Smooth muscle cell (in vitro differentiated cells): ENCODE measurements at regions not wholly inside any gene's neighbourhood (a gene's known extent, or its start where the extent isn't known, plus 50 kb on each side); places are given as distances from the start of the nearest gene placed in this dataset.

Experiments used
- DNase-seq: peaks from one replicate; lab custom pipeline; 2025; ENCODE audit not compliant: unreplicated experiment; lab: John Stamatoyannopoulos, UW
- H2AFZ ChIP-seq: fragments of 200-600 bp; sonication (generic); 2 replicates; pipeline ENCODE4 v1.6.0; 2016; ENCODE audit warnings: antibody characterized with exemption, low read depth, mild to moderate bottlenecking
- H3F3A ChIP-seq: fragments of 200-600 bp; sonication (generic); 2 replicates; pipeline ENCODE4 v1.6.0; 2017; ENCODE audit warnings: antibody characterized with exemption, low read depth
- H3K27ac ChIP-seq: fragments of 200-600 bp; sonication (generic); 2 replicates; pipeline ENCODE4 v1.5.1; 2016; ENCODE audit warnings: low read depth, mild to moderate bottlenecking
- H3K27me3 ChIP-seq: fragments of 200-600 bp; sonication (generic); 2 replicates; pipeline ENCODE4 v1.6.1; 2016; ENCODE audit warnings: low read depth, mild to moderate bottlenecking
- H3K36me3 ChIP-seq: fragments of 200-600 bp; sonication (generic); 2 replicates; pipeline ENCODE4 v1.5.1; 2016; ENCODE audit warnings: low read depth
- H3K4me1 ChIP-seq: fragments of 200-600 bp; sonication (generic); 2 replicates; pipeline ENCODE4 v1.5.1; 2016; ENCODE audit warnings: low read depth
- H3K4me2 ChIP-seq: fragments of 200-600 bp; sonication (generic); 2 replicates; pipeline ENCODE4 v1.6.0; 2016; ENCODE audit warnings: mild to moderate bottlenecking
- H3K4me3 ChIP-seq: fragments of 200-600 bp; sonication (generic); 2 replicates; pipeline ENCODE4 v1.5.1; 2016; ENCODE audit warnings: mild to moderate bottlenecking
- H3K79me2 ChIP-seq: fragments of 200-600 bp; sonication (generic); 2 replicates; pipeline ENCODE4 v1.6.0; 2016; ENCODE audit warnings: low read depth, mild to moderate bottlenecking
- H3K9ac ChIP-seq: fragments of 200-600 bp; sonication (generic); 2 replicates; pipeline ENCODE4 v1.6.0; 2016; ENCODE audit warnings: low read depth
- H3K9me3 ChIP-seq: fragments of 200-600 bp; sonication (generic); replicated peaks from 2 replicates; pipeline ENCODE4 v1.5.1; 2016; ENCODE audit warnings: low read depth
- H4K20me1 ChIP-seq: fragments of 200-600 bp; sonication (generic); 2 replicates; pipeline ENCODE4 v1.6.0; 2016; ENCODE audit warnings: low read depth
- WGBS: methylation state at CpG from one replicate; pipeline ENCODE4 v1.1.7; 2016; ENCODE audit warnings: low lambda C conversion rate; 5-methylcytosine and 5-hydroxymethylcytosine counted together
- TF ChIP-seq, protein P1 (sequence below): fragments of 200-600 bp; sonication (generic); IDR thresholded peaks from 2 replicates; pipeline ENCODE4 v1.5.1; 2017; ENCODE audit warnings: borderline replicate concordance, mild to moderate bottlenecking, antibody characterized with exemption; ENCODE audit not compliant: insufficient read depth, poor library complexity, severe bottlenecking

- Histone ChIP-seq H3K4me1 (no peaks in the 10 kb centered on the region), H3K79me2 (no peaks in the 10 kb centered on the region), H3K9me3 (no peaks in the 10 kb centered on the region), H2AFZ (no peak overlapping the region), H3K4me3 (no peak overlapping the region), H3K4me2 (no peak overlapping the region), H3K27me3 (no peaks in the 10 kb centered on the region), H3K9ac (no peak overlapping the region), H3F3A (peaks cover 7% of the 10 kb centered on the region), H3K36me3 (no peaks in the 10 kb centered on the region), H3K27ac (no peak overlapping the region), H4K20me1 (no peaks in the 10 kb centered on the region)
- 100% methylated on average over 1 of the region's 1 CpG for WGBS
- DNase-seq: no peak
- TF ChIP-seq, protein P1, sequence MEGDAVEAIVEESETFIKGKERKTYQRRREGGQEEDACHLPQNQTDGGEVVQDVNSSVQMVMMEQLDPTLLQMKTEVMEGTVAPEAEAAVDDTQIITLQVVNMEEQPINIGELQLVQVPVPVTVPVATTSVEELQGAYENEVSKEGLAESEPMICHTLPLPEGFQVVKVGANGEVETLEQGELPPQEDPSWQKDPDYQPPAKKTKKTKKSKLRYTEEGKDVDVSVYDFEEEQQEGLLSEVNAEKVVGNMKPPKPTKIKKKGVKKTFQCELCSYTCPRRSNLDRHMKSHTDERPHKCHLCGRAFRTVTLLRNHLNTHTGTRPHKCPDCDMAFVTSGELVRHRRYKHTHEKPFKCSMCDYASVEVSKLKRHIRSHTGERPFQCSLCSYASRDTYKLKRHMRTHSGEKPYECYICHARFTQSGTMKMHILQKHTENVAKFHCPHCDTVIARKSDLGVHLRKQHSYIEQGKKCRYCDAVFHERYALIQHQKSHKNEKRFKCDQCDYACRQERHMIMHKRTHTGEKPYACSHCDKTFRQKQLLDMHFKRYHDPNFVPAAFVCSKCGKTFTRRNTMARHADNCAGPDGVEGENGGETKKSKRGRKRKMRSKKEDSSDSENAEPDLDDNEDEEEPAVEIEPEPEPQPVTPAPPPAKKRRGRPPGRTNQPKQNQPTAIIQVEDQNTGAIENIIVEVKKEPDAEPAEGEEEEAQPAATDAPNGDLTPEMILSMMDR: no peak
Measured at GRCh38 chr21:26781331-26781730, 63.9 kb downstream of the ADAMTS1 start.

GRCh38 chr21:26777166-26777565 lies 68.0 kb downstream of the ADAMTS1 start:
- Histone ChIP-seq H4K20me1 (no peaks in the 10 kb centered on the region), H2AFZ (no peak overlapping the region), H3K27me3 (no peaks in the 10 kb centered on the region), H3K4me3 (no peak overlapping the region), H3K36me3 (no peaks in the 10 kb centered on the region), H3K79me2 (no peaks in the 10 kb centered on the region), H3K9me3 (no peaks in the 10 kb centered on the region), H3K4me2 (no peak overlapping the region), H3F3A (peaks cover 12% of the 10 kb centered on the region), H3K27ac (no peak overlapping the region), H3K4me1 (no peaks in the 10 kb centered on the region), H3K9ac (no peak overlapping the region)
- WGBS: 67% methylated on average over 5 of the region's 5 CpGs
- DNase-seq: no peak
- TF ChIP-seq, protein P1: no peak

- Histone ChIP-seq H3K4me3 (no peak overlapping the region), H3K27ac (no peak overlapping the region), H3F3A (peaks cover 13% of the 10 kb centered on the region), H2AFZ (no peak overlapping the region), H3K9me3 (no peaks in the 10 kb centered on the region), H3K4me1 (no peaks in the 10 kb centered on the region), H3K36me3 (no peaks in the 10 kb centered on the region), H3K4me2 (no peak overlapping the region), H4K20me1 (no peaks in the 10 kb centered on the region), H3K9ac (no peak overlapping the region), H3K79me2 (no peaks in the 10 kb centered on the region), H3K27me3 (no peaks in the 10 kb centered on the region)
- TF ChIP-seq, protein P1: no peak
- WGBS: 58% methylated on average over 3 of the region's 3 CpGs
- no peak for DNase-seq
Measured at GRCh38 chr21:26776310-26777021, 68.7 kb downstream of the ADAMTS1 start.

- H3K4me3 ChIP-seq: no peak overlapping the region
- peaks cover 15% of the 10 kb centered on the region for H3F3A ChIP-seq
- H3K36me3 ChIP-seq: no peaks in the 10 kb centered on the region
- no peaks in the 10 kb centered on the region for H3K4me1 ChIP-seq
- no peak for DNase-seq
- TF ChIP-seq, protein P1: no peak
- H2AFZ ChIP-seq: no peak overlapping the region
- H3K79me2 ChIP-seq: no peaks in the 10 kb centered on the region
- H3K27ac ChIP-seq: no peak overlapping the region
- no peaks in the 10 kb centered on the region for H3K27me3 ChIP-seq
- 95% methylated on average over 2 of the region's 2 CpGs for WGBS
- no peak overlapping the region for H3K9ac ChIP-seq
- H4K20me1 ChIP-seq: no peaks in the 10 kb centered on the region
- H3K4me2 ChIP-seq: no peak overlapping the region
- no peaks in the 10 kb centered on the region for H3K9me3 ChIP-seq
Measured at GRCh38 chr21:26773058-26773457, 72.2 kb downstream of the ADAMTS1 start.
